Large intestine (tissue), 3 donors: ENCODE measurements at regions not wholly inside any gene's neighbourhood (a gene's known extent, or its start where the extent isn't known, plus 50 kb on each side); places are given as distances from the start of the nearest gene placed in this dataset.
A peak's percentile ranks its signal among the peaks of the same experiment; 100 is the strongest.

Experiments
- DNase-seq, 2 donors: peaks; one replicate each; pipeline versions ENCODE4 v3.0.0 to v3.0.0-alpha.2; 2013
- H3K27ac ChIP-seq: one replicate; pipeline ENCODE4 v1.5.1; 2013; ENCODE audit warnings: low read length
- H3K27me3 ChIP-seq: 2 replicates; pipeline ENCODE4 v1.6.1; 2013; ENCODE audit warnings: low read length; ENCODE audit not compliant: control insufficient read depth, insufficient read depth
- H3K36me3 ChIP-seq: 2 replicates; pipeline ENCODE4 v1.6.1; 2013; ENCODE audit warnings: low read length; ENCODE audit not compliant: control insufficient read depth, insufficient read depth
- H3K4me1 ChIP-seq: one replicate; pipeline ENCODE4 v1.6.1; 2013; ENCODE audit warnings: low read length; ENCODE audit not compliant: control insufficient read depth, insufficient read depth
- H3K4me3 ChIP-seq: one replicate; pipeline ENCODE4 v1.5.1; 2013; ENCODE audit warnings: low read length
- H3K9me3 ChIP-seq: one replicate; pipeline ENCODE4 v1.6.1; 2013; ENCODE audit warnings: mild to moderate bottlenecking, low read depth, low read length, moderate library complexity; ENCODE audit not compliant: control insufficient read depth
- WGBS: methylation state at CpG from one replicate; pipeline ENCODE4 v1.1.5; 2013; ENCODE audit warnings: low lambda C conversion rate; ENCODE audit not compliant: insufficient coverage; 5-methylcytosine and 5-hydroxymethylcytosine counted together

- WGBS = no CpG with 5 or more reads among the region's 2 CpGs
- H3K27ac ChIP-seq = no peak overlapping the region
- H3K27me3 ChIP-seq = no peaks in the 10 kb centered on the region
- no peaks in the 10 kb centered on the region for H3K4me1 ChIP-seq
- peak in 1 of 2 donors; percentile 3 for DNase-seq
- no peaks in the 10 kb centered on the region for H3K36me3 ChIP-seq
- H3K4me3 ChIP-seq = no peak overlapping the region
- H3K9me3 ChIP-seq = no peaks in the 10 kb centered on the region
These were observed 366.9 kb upstream of the NUDT12 start for GRCh38 chr5:103929338-103930013.

- no peak overlapping the region for H3K27ac ChIP-seq
- DNase-seq = no peak
- H3K36me3 ChIP-seq = no peaks in the 10 kb centered on the region
- 100% methylated on average over 1 of the region's 1 CpG for WGBS
- H3K4me3 ChIP-seq = no peak overlapping the region
- H3K9me3 ChIP-seq = no peaks in the 10 kb centered on the region
- H3K4me1 ChIP-seq = no peaks in the 10 kb centered on the region
- H3K27me3 ChIP-seq = no peaks in the 10 kb centered on the region
These were observed 365.1 kb upstream of the NUDT12 start for GRCh38 chr5:103927739-103928138.

- Histone ChIP-seq H3K27ac (no peak overlapping the region), H3K4me3 (no peak overlapping the region), H3K4me1 (no peaks in the 10 kb centered on the region), H3K27me3 (no peaks in the 10 kb centered on the region), H3K36me3 (no peaks in the 10 kb centered on the region), H3K9me3 (no peaks in the 10 kb centered on the region)
- no peak for DNase-seq
These were observed 361.1 kb upstream of the NUDT12 start for GRCh38 chr5:103923616-103924168.

GRCh38 chr5:103919506-103919905, 356.9 kb upstream of the NUDT12 start:
- Histone ChIP-seq H3K27ac (no peak overlapping the region), H3K4me3 (no peak overlapping the region), H3K27me3 (no peaks in the 10 kb centered on the region), H3K4me1 (no peaks in the 10 kb centered on the region), H3K36me3 (no peaks in the 10 kb centered on the region), H3K9me3 (no peaks in the 10 kb centered on the region)
- no peak for DNase-seq

- H3K27me3 ChIP-seq = no peaks in the 10 kb centered on the region
- H3K9me3 ChIP-seq = no peaks in the 10 kb centered on the region
- no peaks in the 10 kb centered on the region for H3K36me3 ChIP-seq
- no peak overlapping the region for H3K27ac ChIP-seq
- no peaks in the 10 kb centered on the region for H3K4me1 ChIP-seq
- DNase-seq = no peak
- H3K4me3 ChIP-seq = no peak overlapping the region
These were observed 356.2 kb upstream of the NUDT12 start for GRCh38 chr5:103918668-103919367.

- DNase-seq = no peak
- Histone ChIP-seq H3K4me3 (no peak overlapping the region), H3K27me3 (no peaks in the 10 kb centered on the region), H3K4me1 (no peaks in the 10 kb centered on the region), H3K27ac (no peak overlapping the region), H3K36me3 (no peaks in the 10 kb centered on the region), H3K9me3 (no peaks in the 10 kb centered on the region)
- 100% methylated on average over 1 of the region's 1 CpG for WGBS
These were observed 352.5 kb upstream of the NUDT12 start for GRCh38 chr5:103915081-103915480.

GRCh38 chr5:103910786-103911185, 348.2 kb upstream of the NUDT12 start:
- Histone ChIP-seq H3K36me3 (no peaks in the 10 kb centered on the region), H3K4me3 (no peak overlapping the region), H3K9me3 (no peaks in the 10 kb centered on the region), H3K27ac (no peak overlapping the region), H3K4me1 (no peaks in the 10 kb centered on the region), H3K27me3 (no peaks in the 10 kb centered on the region)
- WGBS = 100% methylated on average over 2 of the region's 2 CpGs
- no peak for DNase-seq

GRCh38 chr5:103910011-103910410, 347.4 kb upstream of the NUDT12 start:
- DNase-seq = no peak
- no peaks in the 10 kb centered on the region for H3K9me3 ChIP-seq
- no CpG with 5 or more reads among the region's 2 CpGs for WGBS
- H3K27me3 ChIP-seq = no peaks in the 10 kb centered on the region
- H3K4me1 ChIP-seq = no peaks in the 10 kb centered on the region
- H3K27ac ChIP-seq = no peak overlapping the region
- no peaks in the 10 kb centered on the region for H3K36me3 ChIP-seq
- no peak overlapping the region for H3K4me3 ChIP-seq

- no peaks in the 10 kb centered on the region for H3K4me1 ChIP-seq
- 80% methylated on average over 1 of the region's 3 CpGs for WGBS
- H3K27me3 ChIP-seq = no peaks in the 10 kb centered on the region
- no peak for DNase-seq
- H3K36me3 ChIP-seq = no peaks in the 10 kb centered on the region
- no peak overlapping the region for H3K4me3 ChIP-seq
- H3K27ac ChIP-seq = no peak overlapping the region
- H3K9me3 ChIP-seq = no peaks in the 10 kb centered on the region
These were observed 346.8 kb upstream of the NUDT12 start for GRCh38 chr5:103909391-103909790.

GRCh38 chr5:103908336-103909080, 345.9 kb upstream of the NUDT12 start:
- H3K27ac ChIP-seq = no peak overlapping the region
- no peaks in the 10 kb centered on the region for H3K9me3 ChIP-seq
- H3K27me3 ChIP-seq = no peaks in the 10 kb centered on the region
- no peaks in the 10 kb centered on the region for H3K36me3 ChIP-seq
- H3K4me3 ChIP-seq = no peak overlapping the region
- 100% methylated on average over 1 of the region's 9 CpGs for WGBS
- no peak for DNase-seq
- H3K4me1 ChIP-seq = no peaks in the 10 kb centered on the region
